Liver (tissue), 3 donors: ENCODE measurements at regions not wholly inside any gene's neighbourhood (a gene's known extent, or its start where the extent isn't known, plus 50 kb on each side); places are given as distances from the start of the nearest gene placed in this dataset.

Experiments
- EGR1 ChIP-seq, 2 donors: IDR thresholded peaks; 2 replicates each; pipeline ENCODE4 v1.6.1; 2016 to 2018; ENCODE audit warnings: antibody characterized with exemption in 2 of 2, low read depth in 2 of 2
- FOXA1 ChIP-seq: IDR thresholded peaks from 2 replicates; pipeline ENCODE4 v1.6.1; 2016; ENCODE audit warnings: antibody characterized with exemption
- GABPA ChIP-seq, 2 donors: IDR thresholded peaks in 1 of 2; conservative IDR thresholded peaks in 1 of 2; 2 replicates each; pipeline ENCODE4 v1.6.1; 2016; ENCODE audit warnings: antibody characterized with exemption in 2 of 2, mild to moderate bottlenecking in 1 of 2, moderate library complexity in 1 of 2
- HNF4G ChIP-seq: IDR thresholded peaks from 2 replicates; pipeline ENCODE4 v1.6.1; 2016; ENCODE audit warnings: antibody characterized with exemption
- JUND ChIP-seq, 2 donors: IDR thresholded peaks; 2 replicates each; pipeline ENCODE4 v1.6.1; 2016; ENCODE audit warnings: antibody characterized with exemption in 2 of 2
- RAD21 ChIP-seq, 2 donors: IDR thresholded peaks; 2 replicates each; pipeline ENCODE4 v1.6.1; 2016; ENCODE audit warnings: antibody characterized with exemption in 2 of 2, mild to moderate bottlenecking in 2 of 2
- SP1 ChIP-seq: IDR thresholded peaks from 2 replicates; pipeline ENCODE4 v1.6.1; 2018; ENCODE audit warnings: antibody characterized with exemption, mild to moderate bottlenecking
- TAF1 ChIP-seq: conservative IDR thresholded peaks from 2 replicates; pipeline ENCODE4 v1.6.1; 2016; ENCODE audit warnings: antibody characterized with exemption, mild to moderate bottlenecking
- YY1 ChIP-seq: IDR thresholded peaks from 2 replicates; pipeline ENCODE4 v1.6.1; 2016; ENCODE audit warnings: antibody characterized with exemption, mild to moderate bottlenecking
- TF ChIP-seq, protein P1 (sequence below): fragments of 150-350 bp; IDR thresholded peaks from 2 replicates; pipeline ENCODE4 v1.5.1; 2017; ENCODE audit warnings: improper control_type of control experiment, low read depth, low read length; ENCODE audit not compliant: missing input control
- TF ChIP-seq, protein P2 (sequence below): IDR thresholded peaks from 2 replicates; pipeline ENCODE4 v1.6.1; 2016; ENCODE audit warnings: antibody characterized with exemption
- TF ChIP-seq, protein P3 (sequence below): IDR thresholded peaks from 2 replicates; pipeline ENCODE4 v1.6.1; 2016; ENCODE audit warnings: antibody characterized with exemption, mild to moderate bottlenecking
- TF ChIP-seq, protein P4 (sequence below): IDR thresholded peaks from 2 replicates; pipeline ENCODE4 v1.6.1; 2016; ENCODE audit warnings: antibody characterized with exemption
- donor health status: healthy.
- donor health status: healthy.

DNA sequence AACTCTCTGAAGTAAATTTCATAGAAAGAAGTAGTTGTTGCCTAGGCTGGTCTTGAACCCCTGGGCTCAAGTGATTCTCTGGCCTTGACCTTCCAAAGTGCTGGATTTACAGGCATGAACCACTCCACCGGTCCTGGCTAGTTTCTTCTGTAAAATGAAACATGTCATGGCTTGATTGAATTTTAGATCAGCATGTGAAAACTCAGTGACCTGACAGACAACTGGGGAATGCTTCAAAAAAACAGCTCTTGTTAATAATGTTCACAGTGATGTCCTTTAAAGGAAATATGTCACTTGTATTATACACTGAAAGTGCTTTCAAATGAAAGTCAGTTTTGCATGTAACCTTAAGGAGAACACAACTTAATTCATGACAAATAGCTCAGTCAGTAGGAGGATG is 118.2 kb downstream of the KLF5 start:
- no peak for TF ChIP-seq GABPA (IDR thresholded peaks at IDR 0.05 in 1 of 2, conservative IDR thresholded peaks at IDR 0.05 in 1 of 2)
- no peak for TF ChIP-seq TAF1
- TF ChIP-seq, protein P1, sequence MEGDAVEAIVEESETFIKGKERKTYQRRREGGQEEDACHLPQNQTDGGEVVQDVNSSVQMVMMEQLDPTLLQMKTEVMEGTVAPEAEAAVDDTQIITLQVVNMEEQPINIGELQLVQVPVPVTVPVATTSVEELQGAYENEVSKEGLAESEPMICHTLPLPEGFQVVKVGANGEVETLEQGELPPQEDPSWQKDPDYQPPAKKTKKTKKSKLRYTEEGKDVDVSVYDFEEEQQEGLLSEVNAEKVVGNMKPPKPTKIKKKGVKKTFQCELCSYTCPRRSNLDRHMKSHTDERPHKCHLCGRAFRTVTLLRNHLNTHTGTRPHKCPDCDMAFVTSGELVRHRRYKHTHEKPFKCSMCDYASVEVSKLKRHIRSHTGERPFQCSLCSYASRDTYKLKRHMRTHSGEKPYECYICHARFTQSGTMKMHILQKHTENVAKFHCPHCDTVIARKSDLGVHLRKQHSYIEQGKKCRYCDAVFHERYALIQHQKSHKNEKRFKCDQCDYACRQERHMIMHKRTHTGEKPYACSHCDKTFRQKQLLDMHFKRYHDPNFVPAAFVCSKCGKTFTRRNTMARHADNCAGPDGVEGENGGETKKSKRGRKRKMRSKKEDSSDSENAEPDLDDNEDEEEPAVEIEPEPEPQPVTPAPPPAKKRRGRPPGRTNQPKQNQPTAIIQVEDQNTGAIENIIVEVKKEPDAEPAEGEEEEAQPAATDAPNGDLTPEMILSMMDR = no peak
- TF ChIP-seq, protein P2, sequence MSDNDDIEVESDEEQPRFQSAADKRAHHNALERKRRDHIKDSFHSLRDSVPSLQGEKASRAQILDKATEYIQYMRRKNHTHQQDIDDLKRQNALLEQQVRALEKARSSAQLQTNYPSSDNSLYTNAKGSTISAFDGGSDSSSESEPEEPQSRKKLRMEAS = no peak
- TF ChIP-seq RAD21 (IDR thresholded peaks at IDR 0.05) = no peak
- TF ChIP-seq HNF4G = no peak
- TF ChIP-seq, protein P3, sequence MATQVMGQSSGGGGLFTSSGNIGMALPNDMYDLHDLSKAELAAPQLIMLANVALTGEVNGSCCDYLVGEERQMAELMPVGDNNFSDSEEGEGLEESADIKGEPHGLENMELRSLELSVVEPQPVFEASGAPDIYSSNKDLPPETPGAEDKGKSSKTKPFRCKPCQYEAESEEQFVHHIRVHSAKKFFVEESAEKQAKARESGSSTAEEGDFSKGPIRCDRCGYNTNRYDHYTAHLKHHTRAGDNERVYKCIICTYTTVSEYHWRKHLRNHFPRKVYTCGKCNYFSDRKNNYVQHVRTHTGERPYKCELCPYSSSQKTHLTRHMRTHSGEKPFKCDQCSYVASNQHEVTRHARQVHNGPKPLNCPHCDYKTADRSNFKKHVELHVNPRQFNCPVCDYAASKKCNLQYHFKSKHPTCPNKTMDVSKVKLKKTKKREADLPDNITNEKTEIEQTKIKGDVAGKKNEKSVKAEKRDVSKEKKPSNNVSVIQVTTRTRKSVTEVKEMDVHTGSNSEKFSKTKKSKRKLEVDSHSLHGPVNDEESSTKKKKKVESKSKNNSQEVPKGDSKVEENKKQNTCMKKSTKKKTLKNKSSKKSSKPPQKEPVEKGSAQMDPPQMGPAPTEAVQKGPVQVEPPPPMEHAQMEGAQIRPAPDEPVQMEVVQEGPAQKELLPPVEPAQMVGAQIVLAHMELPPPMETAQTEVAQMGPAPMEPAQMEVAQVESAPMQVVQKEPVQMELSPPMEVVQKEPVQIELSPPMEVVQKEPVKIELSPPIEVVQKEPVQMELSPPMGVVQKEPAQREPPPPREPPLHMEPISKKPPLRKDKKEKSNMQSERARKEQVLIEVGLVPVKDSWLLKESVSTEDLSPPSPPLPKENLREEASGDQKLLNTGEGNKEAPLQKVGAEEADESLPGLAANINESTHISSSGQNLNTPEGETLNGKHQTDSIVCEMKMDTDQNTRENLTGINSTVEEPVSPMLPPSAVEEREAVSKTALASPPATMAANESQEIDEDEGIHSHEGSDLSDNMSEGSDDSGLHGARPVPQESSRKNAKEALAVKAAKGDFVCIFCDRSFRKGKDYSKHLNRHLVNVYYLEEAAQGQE = no peak
- TF ChIP-seq JUND (IDR thresholded peaks at IDR 0.05) = no peak
- no peak for TF ChIP-seq SP1
- no peak for TF ChIP-seq YY1
- TF ChIP-seq, protein P4, sequence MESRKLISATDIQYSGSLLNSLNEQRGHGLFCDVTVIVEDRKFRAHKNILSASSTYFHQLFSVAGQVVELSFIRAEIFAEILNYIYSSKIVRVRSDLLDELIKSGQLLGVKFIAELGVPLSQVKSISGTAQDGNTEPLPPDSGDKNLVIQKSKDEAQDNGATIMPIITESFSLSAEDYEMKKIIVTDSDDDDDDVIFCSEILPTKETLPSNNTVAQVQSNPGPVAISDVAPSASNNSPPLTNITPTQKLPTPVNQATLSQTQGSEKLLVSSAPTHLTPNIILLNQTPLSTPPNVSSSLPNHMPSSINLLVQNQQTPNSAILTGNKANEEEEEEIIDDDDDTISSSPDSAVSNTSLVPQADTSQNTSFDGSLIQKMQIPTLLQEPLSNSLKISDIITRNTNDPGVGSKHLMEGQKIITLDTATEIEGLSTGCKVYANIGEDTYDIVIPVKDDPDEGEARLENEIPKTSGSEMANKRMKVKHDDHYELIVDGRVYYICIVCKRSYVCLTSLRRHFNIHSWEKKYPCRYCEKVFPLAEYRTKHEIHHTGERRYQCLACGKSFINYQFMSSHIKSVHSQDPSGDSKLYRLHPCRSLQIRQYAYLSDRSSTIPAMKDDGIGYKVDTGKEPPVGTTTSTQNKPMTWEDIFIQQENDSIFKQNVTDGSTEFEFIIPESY = no peak
- no peak for TF ChIP-seq EGR1 (IDR thresholded peaks at IDR 0.05; ENCODE audit: low read depth in 2 of 2)
- TF ChIP-seq FOXA1 = no peak
